ENCODE measurements at regions not wholly inside any gene's neighbourhood (a gene's known extent, or its start where the extent isn't known, plus 50 kb on each side); places are given as distances from the start of the nearest gene placed in this dataset.
"Not testable (repeated sequence)": the region's sequence is repeated elsewhere in the genome, so short reads cannot be mapped to it uniquely, and the experiment has no call there.

DNA sequence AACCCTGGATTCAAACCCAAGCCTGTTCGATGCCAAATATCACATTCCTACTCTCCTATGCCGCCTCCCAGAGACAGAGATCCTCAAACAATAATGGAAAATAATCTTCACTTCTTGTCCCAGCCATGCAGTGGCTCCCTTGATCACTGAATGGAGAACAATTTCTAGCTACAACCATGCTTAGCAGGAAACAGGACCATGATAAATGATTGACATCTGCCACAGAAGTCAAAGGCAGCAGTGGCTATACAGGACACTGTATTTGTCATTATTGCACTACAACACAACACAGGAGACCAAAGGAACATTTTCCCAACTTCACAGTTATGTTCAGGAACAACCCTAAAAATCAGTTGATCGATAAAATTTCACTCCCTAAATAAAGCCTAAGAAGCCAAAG is 243.3 kb upstream of the SLC7A11 start:
- ATAC-seq (ENCODE audit: low read depth): no peak
- TF ChIP-seq, protein P1, sequence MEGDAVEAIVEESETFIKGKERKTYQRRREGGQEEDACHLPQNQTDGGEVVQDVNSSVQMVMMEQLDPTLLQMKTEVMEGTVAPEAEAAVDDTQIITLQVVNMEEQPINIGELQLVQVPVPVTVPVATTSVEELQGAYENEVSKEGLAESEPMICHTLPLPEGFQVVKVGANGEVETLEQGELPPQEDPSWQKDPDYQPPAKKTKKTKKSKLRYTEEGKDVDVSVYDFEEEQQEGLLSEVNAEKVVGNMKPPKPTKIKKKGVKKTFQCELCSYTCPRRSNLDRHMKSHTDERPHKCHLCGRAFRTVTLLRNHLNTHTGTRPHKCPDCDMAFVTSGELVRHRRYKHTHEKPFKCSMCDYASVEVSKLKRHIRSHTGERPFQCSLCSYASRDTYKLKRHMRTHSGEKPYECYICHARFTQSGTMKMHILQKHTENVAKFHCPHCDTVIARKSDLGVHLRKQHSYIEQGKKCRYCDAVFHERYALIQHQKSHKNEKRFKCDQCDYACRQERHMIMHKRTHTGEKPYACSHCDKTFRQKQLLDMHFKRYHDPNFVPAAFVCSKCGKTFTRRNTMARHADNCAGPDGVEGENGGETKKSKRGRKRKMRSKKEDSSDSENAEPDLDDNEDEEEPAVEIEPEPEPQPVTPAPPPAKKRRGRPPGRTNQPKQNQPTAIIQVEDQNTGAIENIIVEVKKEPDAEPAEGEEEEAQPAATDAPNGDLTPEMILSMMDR (IDR thresholded peaks at IDR 0.05; ENCODE audit: poor library complexity, severe bottlenecking): no peak

DNA sequence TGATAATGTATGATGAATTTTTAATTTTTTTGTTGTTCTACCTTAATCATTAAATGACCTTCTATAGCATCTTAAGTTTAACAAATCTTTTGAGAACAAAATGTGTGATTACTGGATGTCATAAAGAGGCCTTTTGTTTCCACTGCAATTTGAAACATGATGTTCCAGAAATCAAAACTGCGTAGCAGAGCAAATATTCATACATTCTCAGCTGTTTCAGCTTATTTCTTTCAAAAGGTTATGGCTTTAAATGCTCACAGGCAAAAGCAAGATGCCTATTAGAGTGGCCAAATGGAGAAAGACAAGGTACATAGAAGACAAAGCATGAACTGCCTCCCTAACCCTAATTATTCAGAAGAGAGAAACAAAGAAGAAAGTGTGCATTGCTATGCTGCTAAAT is 233.0 kb upstream of the SLC7A11 start:
- ATAC-seq (ENCODE audit: low read depth): no peak

More for the DNA sequence above, 243.3 kb upstream of the SLC7A11 start:
- no peak overlapping the region for H3K27ac ChIP-seq (ENCODE audit: poor library complexity, severe bottlenecking)
- peaks cover 7% of the 10 kb centered on the region for H3K4me1 ChIP-seq (ENCODE audit: insufficient read depth, poor library complexity, severe bottlenecking)
- no peaks in the 10 kb centered on the region for H3K9me3 ChIP-seq (ENCODE audit: severe bottlenecking)
- no peaks in the 10 kb centered on the region for H3K36me3 ChIP-seq (ENCODE audit: low read depth)
- no peaks in the 10 kb centered on the region for H3K27me3 ChIP-seq (ENCODE audit: insufficient read depth, poor library complexity, severe bottlenecking)
- no peak for DNase-seq (ENCODE audit: low spot score)
- no peak overlapping the region for H3K4me3 ChIP-seq (ENCODE audit: severe bottlenecking)

DNA sequence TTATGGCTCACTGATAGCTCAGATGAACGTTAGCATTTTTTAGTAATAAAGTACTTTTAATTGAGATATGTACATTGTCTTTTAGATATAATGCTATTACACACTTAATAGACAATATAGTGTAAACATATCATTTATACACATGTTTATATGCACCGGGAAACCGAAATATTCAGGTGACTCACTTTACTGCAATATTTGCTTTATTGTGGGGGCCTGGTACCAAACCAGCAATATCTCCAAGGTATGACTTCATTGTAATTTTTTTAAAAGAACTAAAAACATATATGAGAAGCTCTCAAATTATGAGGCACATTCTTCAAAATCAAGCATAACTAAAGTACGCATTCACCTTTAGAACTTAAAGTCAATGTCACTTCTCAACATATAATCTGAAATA is 231.2 kb upstream of the SLC7A11 start:
- ATAC-seq (ENCODE audit: low read depth) (no peak), DNase-seq (ENCODE audit: low spot score) (no peak)
- Histone ChIP-seq H3K36me3 (ENCODE audit: low read depth) (no peaks in the 10 kb centered on the region), H3K9me3 (ENCODE audit: severe bottlenecking) (no peaks in the 10 kb centered on the region), H3K27ac (ENCODE audit: poor library complexity, severe bottlenecking) (no peak overlapping the region), H3K27me3 (ENCODE audit: insufficient read depth, poor library complexity, severe bottlenecking) (no peaks in the 10 kb centered on the region), H3K4me1 (ENCODE audit: insufficient read depth, poor library complexity, severe bottlenecking) (no peaks in the 10 kb centered on the region), H3K4me3 (ENCODE audit: severe bottlenecking) (no peak overlapping the region)
- TF ChIP-seq, protein P1 (IDR thresholded peaks at IDR 0.05; ENCODE audit: poor library complexity, severe bottlenecking): no peak

More for the DNA sequence above, 233.0 kb upstream of the SLC7A11 start:
- Histone ChIP-seq H3K27me3 (ENCODE audit: insufficient read depth, poor library complexity, severe bottlenecking) (no peaks in the 10 kb centered on the region), H3K4me3 (ENCODE audit: severe bottlenecking) (no peak overlapping the region), H3K9me3 (ENCODE audit: severe bottlenecking) (no peaks in the 10 kb centered on the region), H3K27ac (ENCODE audit: poor library complexity, severe bottlenecking) (no peak overlapping the region), H3K36me3 (ENCODE audit: low read depth) (no peaks in the 10 kb centered on the region), H3K4me1 (ENCODE audit: insufficient read depth, poor library complexity, severe bottlenecking) (no peaks in the 10 kb centered on the region)
- TF ChIP-seq, protein P1 (IDR thresholded peaks at IDR 0.05; ENCODE audit: poor library complexity, severe bottlenecking): no peak
- no peak for DNase-seq (ENCODE audit: low spot score)

DNA sequence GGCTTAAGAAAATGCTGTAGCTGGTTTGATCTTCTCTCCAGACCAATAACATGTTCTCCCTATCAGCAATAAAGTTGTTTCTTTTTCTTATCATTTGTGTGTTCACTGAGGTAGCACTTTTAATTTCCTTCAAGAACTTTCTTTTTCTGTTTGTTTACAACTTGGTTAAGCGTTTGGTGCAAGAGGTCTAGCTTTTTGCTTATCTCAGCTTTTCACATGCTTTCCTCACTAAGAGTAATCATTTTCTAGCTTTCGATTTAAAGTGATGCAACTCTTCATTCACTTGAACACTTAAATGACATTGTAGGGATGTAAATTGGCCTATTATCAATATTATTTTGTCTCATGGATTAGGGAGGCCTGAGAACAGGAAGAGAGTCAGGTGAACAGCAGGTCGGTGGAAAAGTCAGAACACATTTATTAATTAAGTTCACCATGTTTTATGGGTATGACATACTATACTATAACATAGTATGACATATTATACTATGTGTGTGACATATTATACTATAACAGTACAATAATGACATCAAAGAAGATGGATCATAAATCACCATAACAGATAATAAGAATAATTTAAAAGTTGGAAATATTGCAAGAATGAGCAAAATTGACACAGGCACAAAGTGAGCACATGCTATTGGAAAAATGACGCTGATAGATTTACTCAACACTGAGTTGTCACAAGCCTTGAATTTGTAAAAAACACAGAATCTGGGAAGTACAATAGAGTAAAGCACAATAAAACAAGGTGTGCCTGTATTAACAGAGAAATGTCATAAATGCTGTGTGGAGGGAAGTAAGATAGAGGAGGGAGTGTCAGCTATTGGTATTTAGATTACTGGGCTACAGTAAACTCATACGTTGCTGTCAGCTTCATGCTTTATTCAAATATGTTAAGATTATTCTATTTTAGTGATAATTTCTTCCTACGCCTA is 218.6 kb upstream of the SLC7A11 start:
- TF ChIP-seq, protein P1 (IDR thresholded peaks at IDR 0.05; ENCODE audit: poor library complexity, severe bottlenecking): no peak
- no peaks in the 10 kb centered on the region for H3K4me1 ChIP-seq (ENCODE audit: insufficient read depth, poor library complexity, severe bottlenecking)
- H3K9me3 ChIP-seq (ENCODE audit: severe bottlenecking): no peaks in the 10 kb centered on the region
- no peak overlapping the region for H3K4me3 ChIP-seq (ENCODE audit: severe bottlenecking)
- ATAC-seq (ENCODE audit: low read depth) (no peak), DNase-seq (ENCODE audit: low spot score) (no peak)
- no peaks in the 10 kb centered on the region for H3K27me3 ChIP-seq (ENCODE audit: insufficient read depth, poor library complexity, severe bottlenecking)
- no peak overlapping the region for H3K27ac ChIP-seq (ENCODE audit: poor library complexity, severe bottlenecking)
- H3K36me3 ChIP-seq (ENCODE audit: low read depth): no peaks in the 10 kb centered on the region

- Histone ChIP-seq H3K36me3 (ENCODE audit: low read depth) (no peaks in the 10 kb centered on the region), H3K27me3 (ENCODE audit: insufficient read depth, poor library complexity, severe bottlenecking) (no peaks in the 10 kb centered on the region), H3K4me3 (ENCODE audit: severe bottlenecking) (no peak overlapping the region), H3K9me3 (ENCODE audit: severe bottlenecking) (no peaks in the 10 kb centered on the region), H3K27ac (ENCODE audit: poor library complexity, severe bottlenecking) (no peak overlapping the region), H3K4me1 (ENCODE audit: insufficient read depth, poor library complexity, severe bottlenecking) (no peaks in the 10 kb centered on the region)
- ATAC-seq (ENCODE audit: low read depth) (no peak), DNase-seq (ENCODE audit: low spot score) (no peak)
- TF ChIP-seq, protein P1 (IDR thresholded peaks at IDR 0.05; ENCODE audit: poor library complexity, severe bottlenecking): no peak
Observed at GRCh38 chr4:138458751-138459150, 216.6 kb upstream of the SLC7A11 start.

DNA sequence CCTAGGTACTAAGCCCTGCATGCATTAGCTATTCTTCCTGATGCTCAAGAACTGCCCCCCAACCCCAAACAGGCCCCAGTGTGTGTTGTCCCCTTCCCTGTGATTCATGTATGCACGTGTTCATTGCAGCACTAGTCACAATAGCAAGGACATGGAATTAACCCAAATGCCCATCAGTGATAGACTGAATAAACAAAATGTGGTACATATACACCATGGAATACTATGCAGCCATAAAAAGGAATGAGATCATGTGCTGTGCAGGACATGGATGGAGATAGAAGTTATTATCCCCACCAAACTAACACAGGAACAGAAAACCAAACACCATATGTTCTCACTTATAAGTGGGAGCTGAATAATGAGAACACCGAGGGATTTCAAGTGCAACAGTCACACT is 214.2 kb upstream of the SLC7A11 start:
- not testable (repeated sequence) for H3K4me3 ChIP-seq (ENCODE audit: severe bottlenecking); DNase-seq (ENCODE audit: low spot score); ATAC-seq (ENCODE audit: low read depth); H3K27ac ChIP-seq (ENCODE audit: poor library complexity, severe bottlenecking); H3K4me1 ChIP-seq (ENCODE audit: insufficient read depth, poor library complexity, severe bottlenecking); H3K36me3 ChIP-seq (ENCODE audit: low read depth); H3K9me3 ChIP-seq (ENCODE audit: severe bottlenecking); H3K27me3 ChIP-seq (ENCODE audit: insufficient read depth, poor library complexity, severe bottlenecking)
